Loucy (cell line): ENCODE measurements at regions not wholly inside any gene's neighbourhood (a gene's known extent, or its start where the extent isn't known, plus 50 kb on each side); places are given as distances from the start of the nearest gene placed in this dataset.

Experiments
- CTCF ChIP-seq: fragments of 200-600 bp; sonication (generic); conservative IDR thresholded peaks from 2 replicates; pipeline ENCODE4 v1.5.1; 2014; ENCODE audit warnings: mild to moderate bottlenecking, antibody characterized with exemption, low read length
- EZH2phosphoT487 ChIP-seq: fragments of 200-600 bp; IDR thresholded peaks from 2 replicates; pipeline ENCODE4 v1.6.1; 2018; ENCODE audit warnings: antibody characterized with exemption, mild to moderate bottlenecking, moderate library complexity, borderline replicate concordance

GRCh38 chr7:155972651-155973390, 160.6 kb upstream of the SHH start:
- TF ChIP-seq CTCF (no peak), EZH2phosphoT487 (no peak)
